CD14-positive monocyte (primary cell): ENCODE measurements at regions not wholly inside any gene's neighbourhood (a gene's known extent, or its start where the extent isn't known, plus 50 kb on each side); places are given as distances from the start of the nearest gene placed in this dataset.

Source experiments
- DNase-seq, 3 donors: peaks; one replicate each; pipeline ENCODE4 v3.0.0-alpha.2; 2011 to 2022
- H2AFZ ChIP-seq: 2 replicates; pipeline ENCODE4 v1.6.0; 2012; ENCODE audit warnings: mild to moderate bottlenecking, low read depth, low read length, inconsistent platforms; ENCODE audit not compliant: insufficient read depth, poor library complexity, severe bottlenecking
- H3K27ac ChIP-seq, 2 donors: 1 replicate in 1 of 2; 2 replicates in 1 of 2; pipeline ENCODE4 v1.5.1; 2012 to 2013; ENCODE audit warnings: low read length in 2 of 2, control low read depth in 1 of 2, inconsistent platforms in 1 of 2, low read depth in 1 of 2, mild to moderate bottlenecking in 1 of 2
- H3K27me3 ChIP-seq, 2 donors: one replicate each; pipeline versions ENCODE4 v1.6.0 to v1.6.1; 2011 to 2013; ENCODE audit warnings: low read length in 2 of 2; ENCODE audit not compliant: control insufficient read depth in 2 of 2, insufficient read depth in 2 of 2
- H3K36me3 ChIP-seq, 2 donors: replicated peaks in 1 of 2; 1 replicate in 1 of 2; 2 replicates in 1 of 2; pipeline versions ENCODE4 v1.5.1 to v1.6.1; 2012 to 2013; ENCODE audit warnings: low read length in 2 of 2, control low read depth in 1 of 2, inconsistent platforms in 1 of 2, mild to moderate bottlenecking in 1 of 2; ENCODE audit not compliant: insufficient read depth in 2 of 2, control insufficient read depth in 1 of 2
- H3K4me1 ChIP-seq, 2 donors: 1 replicate in 1 of 2; 2 replicates in 1 of 2; pipeline versions ENCODE4 v1.5.1 to v1.6.1; 2012 to 2013; ENCODE audit warnings: low read length in 2 of 2, control low read depth in 1 of 2, inconsistent platforms in 1 of 2, mild to moderate bottlenecking in 1 of 2, moderate library complexity in 1 of 2; ENCODE audit not compliant: insufficient read depth in 2 of 2, control insufficient read depth in 1 of 2
- H3K4me2 ChIP-seq: replicated peaks from 2 replicates; pipeline ENCODE3; 2012; ENCODE audit warnings: low read length, moderate library complexity, mild to moderate bottlenecking; ENCODE audit not compliant: poor library complexity, severe bottlenecking; ENCODE audit errors: extremely low read depth
- H3K4me3 ChIP-seq, 3 experiments: fragments of 200-600 bp in 1 of 3; sonication (generic) in 1 of 3; replicated peaks in 1 of 3; 1 replicate in 2 of 3; 2 replicates in 1 of 3; pipeline ENCODE4 v1.5.1; 2011 to 2013; ENCODE audit warnings: low read length in 3 of 3, mild to moderate bottlenecking in 3 of 3, control low read depth in 2 of 3, low read depth in 2 of 3, inconsistent platforms in 1 of 3, moderate library complexity in 1 of 3
- H3K79me2 ChIP-seq: 2 replicates; pipeline ENCODE4 v1.6.0; 2012; ENCODE audit warnings: mild to moderate bottlenecking, control low read depth, inconsistent platforms, low read length, moderate library complexity; ENCODE audit not compliant: insufficient read depth
- H3K9ac ChIP-seq: 2 replicates; pipeline ENCODE4 v1.6.0; 2017; ENCODE audit warnings: low read length, mild to moderate bottlenecking; ENCODE audit not compliant: insufficient read depth, poor library complexity, severe bottlenecking
- H3K9me3 ChIP-seq, 2 donors: replicated peaks in 1 of 2; 1 replicate in 1 of 2; 2 replicates in 1 of 2; pipeline versions ENCODE4 v1.5.1 to v1.6.1; 2012 to 2013; ENCODE audit warnings: low read length in 2 of 2, control low read depth in 1 of 2; ENCODE audit not compliant: control insufficient read depth in 1 of 2, insufficient read depth in 1 of 2
- H4K20me1 ChIP-seq: 2 replicates; pipeline ENCODE4 v1.6.0; 2012; ENCODE audit warnings: mild to moderate bottlenecking, low read length, control low read depth, moderate library complexity; ENCODE audit not compliant: insufficient read depth
- H3K27ac Mint-ChIP-seq, 7 donors: one replicate each; pipeline ENCODE4 v1.8.0; 2020; ENCODE audit warnings: mild to moderate bottlenecking in 7 of 7, mixed read lengths in 7 of 7, moderate library complexity in 6 of 7, inconsistent platforms in 2 of 7
- H3K27me3 Mint-ChIP-seq, 3 donors: one replicate each; pipeline ENCODE4 v1.8.0; 2021 to 2022; ENCODE audit warnings: low read depth in 3 of 3, mild to moderate bottlenecking in 3 of 3, mixed read lengths in 3 of 3, moderate library complexity in 3 of 3, inconsistent platforms in 1 of 3
- H3K36me3 Mint-ChIP-seq, 2 donors: one replicate each; pipeline ENCODE4 v1.8.0; 2020; ENCODE audit warnings: mixed read lengths in 2 of 2, inconsistent platforms in 1 of 2, mild to moderate bottlenecking in 1 of 2
- H3K4me1 Mint-ChIP-seq: one replicate; pipeline ENCODE4 v1.8.0; 2020; ENCODE audit warnings: mild to moderate bottlenecking, mixed read lengths
- H3K4me3 Mint-ChIP-seq, 2 donors: one replicate each; pipeline ENCODE4 v1.8.0; 2020; ENCODE audit warnings: mild to moderate bottlenecking in 2 of 2, mixed read lengths in 2 of 2, moderate library complexity in 1 of 2
- H3K9me3 Mint-ChIP-seq, 7 donors: one replicate each; pipeline ENCODE4 v1.8.0; 2020 to 2022; ENCODE audit warnings: mixed read lengths in 7 of 7, mild to moderate bottlenecking in 6 of 7, moderate library complexity in 6 of 7, inconsistent platforms in 2 of 7
- WGBS: methylation state at CpG from one replicate; pipeline ENCODE4 v1.1.5; 2013; ENCODE audit warnings: missing lambda C conversion rate; ENCODE audit not compliant: insufficient coverage; 5-methylcytosine and 5-hydroxymethylcytosine counted together
- intact Hi-C, 2 donors: fragments of 100-400 bp; cut with micrococcal nuclease; formaldehyde crosslinking; loops; one replicate each; pipeline versions ENCODE4 v1.15.0 to v1.15.1; 2023
- TF ChIP-seq, protein P1 (sequence below): fragments of 200-600 bp; IDR thresholded peaks from one replicate; pipeline ENCODE4 v1.8.0; 2022; ENCODE audit warnings: antibody characterized with exemption, mild to moderate bottlenecking

DNA sequence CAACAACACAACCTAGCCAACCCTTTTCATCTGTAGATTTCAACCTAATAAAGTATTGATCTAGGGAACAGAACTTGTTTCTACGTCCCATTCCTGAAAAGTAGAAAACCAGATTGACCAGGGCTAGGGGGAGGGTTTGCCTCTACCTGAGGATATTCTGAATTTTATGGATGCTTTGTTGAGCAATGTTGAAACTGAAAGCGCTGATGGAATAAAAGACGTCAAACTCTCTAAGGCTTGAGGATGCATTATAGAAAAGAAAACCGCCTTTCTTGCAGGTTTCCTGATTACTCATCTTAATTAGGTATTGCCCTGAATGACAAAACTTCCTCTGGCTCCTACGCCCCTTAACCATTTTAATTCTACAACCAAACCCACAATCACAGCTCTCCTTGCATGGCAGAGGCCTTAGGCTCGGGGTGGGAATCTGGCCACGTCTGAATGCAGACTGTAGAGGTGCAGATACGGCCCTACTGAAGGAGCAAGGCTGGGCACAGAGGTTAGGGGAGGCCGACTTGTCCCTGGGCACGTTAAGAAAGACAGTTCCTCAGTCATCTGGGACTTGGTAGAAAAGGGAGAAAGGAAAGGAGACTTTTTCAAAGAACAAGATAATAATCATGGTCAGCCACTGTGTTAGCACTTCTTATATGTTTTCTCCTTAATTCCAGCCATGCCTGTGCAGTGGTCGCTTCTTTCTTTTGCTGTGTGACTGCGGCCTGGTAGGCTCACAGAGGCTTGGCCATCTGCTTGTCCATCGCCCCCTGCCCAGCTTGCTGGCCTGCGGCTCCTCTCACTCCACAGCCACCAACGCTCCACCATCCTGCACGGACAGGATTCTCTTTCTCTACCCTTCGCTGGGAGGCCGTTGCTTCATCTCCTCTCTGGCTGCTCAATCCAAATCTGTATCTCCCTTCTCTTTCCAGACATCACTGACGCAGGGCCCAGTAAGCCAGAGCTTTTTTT lies 209.5 kb downstream of the VAPA start:
- Histone ChIP-seq H3K9me3 (no peaks in the 10 kb centered on the region), H3K27me3 (no peaks in the 10 kb centered on the region), H2AFZ (peak overlapping the region; percentile 32), H3K27ac (peak overlapping the region; percentile 23 to 78), H3K79me2 (no peaks in the 10 kb centered on the region), H3K4me3 (peak overlapping the region in 1 of 3 experiments; percentile 13), H3K36me3 (no peaks in the 10 kb centered on the region), H3K4me2 (peak overlapping the region; percentile 0), H3K9ac (peak overlapping the region; percentile 25), H4K20me1 (no peaks in the 10 kb centered on the region), H3K4me1 (peaks cover 19 to 32% of the 10 kb centered on the region in 2 donors)
- Mint-ChIP-seq H3K4me3 (peak overlapping the region in 1 of 2 donors; percentile 8), H3K36me3 (peaks cover 4 to 9% of the 10 kb centered on the region in 2 donors), H3K27me3 (peaks cover 0 to 8% (median 0%) of the 10 kb centered on the region in 3 donors), H3K27ac (peak overlapping the region; percentile 89 to 98 (median 94)), H3K9me3 (peaks cover 0 to 5% (median 0%) of the 10 kb centered on the region in 7 donors), H3K4me1 (peaks cover 50% of the 10 kb centered on the region)
- peak; percentile 70 to 86 (median 80) for DNase-seq
- TF ChIP-seq, protein P1, sequence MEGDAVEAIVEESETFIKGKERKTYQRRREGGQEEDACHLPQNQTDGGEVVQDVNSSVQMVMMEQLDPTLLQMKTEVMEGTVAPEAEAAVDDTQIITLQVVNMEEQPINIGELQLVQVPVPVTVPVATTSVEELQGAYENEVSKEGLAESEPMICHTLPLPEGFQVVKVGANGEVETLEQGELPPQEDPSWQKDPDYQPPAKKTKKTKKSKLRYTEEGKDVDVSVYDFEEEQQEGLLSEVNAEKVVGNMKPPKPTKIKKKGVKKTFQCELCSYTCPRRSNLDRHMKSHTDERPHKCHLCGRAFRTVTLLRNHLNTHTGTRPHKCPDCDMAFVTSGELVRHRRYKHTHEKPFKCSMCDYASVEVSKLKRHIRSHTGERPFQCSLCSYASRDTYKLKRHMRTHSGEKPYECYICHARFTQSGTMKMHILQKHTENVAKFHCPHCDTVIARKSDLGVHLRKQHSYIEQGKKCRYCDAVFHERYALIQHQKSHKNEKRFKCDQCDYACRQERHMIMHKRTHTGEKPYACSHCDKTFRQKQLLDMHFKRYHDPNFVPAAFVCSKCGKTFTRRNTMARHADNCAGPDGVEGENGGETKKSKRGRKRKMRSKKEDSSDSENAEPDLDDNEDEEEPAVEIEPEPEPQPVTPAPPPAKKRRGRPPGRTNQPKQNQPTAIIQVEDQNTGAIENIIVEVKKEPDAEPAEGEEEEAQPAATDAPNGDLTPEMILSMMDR, result no peak
- intact Hi-C loops, result no loop called here
- WGBS, result 96% methylated on average over 8 of the region's 19 CpGs

DNA sequence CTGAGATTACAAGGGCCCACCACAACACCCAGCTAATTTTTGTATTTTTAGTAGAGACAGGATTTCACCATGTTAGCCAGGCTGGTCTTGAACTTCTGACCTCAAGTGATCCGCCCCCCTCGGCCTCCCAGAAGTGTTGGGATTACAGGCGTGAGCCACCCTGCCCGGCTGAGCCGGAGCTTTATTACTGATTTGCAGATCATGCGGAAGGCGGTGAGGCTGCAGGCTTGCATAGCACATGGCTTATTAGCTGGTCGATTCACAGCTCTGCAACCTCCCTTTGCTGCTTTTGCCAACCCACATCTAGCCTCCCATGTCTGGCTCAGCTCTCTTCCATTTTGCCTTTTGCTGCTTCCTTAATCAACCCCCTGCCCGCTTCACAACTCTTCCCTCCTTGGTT lies 210.3 kb downstream of the VAPA start:
- peak overlapping the region in 6 of 7 donors; percentile 65 to 98 (median 90) for H3K27ac Mint-ChIP-seq

More for the DNA sequence above, 210.3 kb downstream of the VAPA start:
- intact Hi-C loops, result no loop called here
- Mint-ChIP-seq H3K4me1 (peaks cover 50% of the 10 kb centered on the region), H3K9me3 (peaks cover 0 to 4% (median 0%) of the 10 kb centered on the region in 7 donors), H3K4me3 (no peak overlapping the region), H3K27me3 (peaks cover 0 to 8% (median 0%) of the 10 kb centered on the region in 3 donors), H3K36me3 (peaks cover 4 to 7% of the 10 kb centered on the region in 2 donors)
- TF ChIP-seq, protein P1, result no peak
- no peak for DNase-seq
- H3K79me2 ChIP-seq, result no peaks in the 10 kb centered on the region
- H3K9me3 ChIP-seq, result no peaks in the 10 kb centered on the region
- H4K20me1 ChIP-seq, result no peaks in the 10 kb centered on the region
- no peak overlapping the region for H2AFZ ChIP-seq
- 90% methylated on average over 8 of the region's 9 CpGs for WGBS
- H3K4me2 ChIP-seq, result no peak overlapping the region
- peaks cover 19 to 32% of the 10 kb centered on the region in 2 donors for H3K4me1 ChIP-seq
- H3K27ac ChIP-seq, result no peak overlapping the region
- H3K4me3 ChIP-seq, result no peak overlapping the region
- no peaks in the 10 kb centered on the region for H3K27me3 ChIP-seq
- H3K36me3 ChIP-seq, result no peaks in the 10 kb centered on the region
- H3K9ac ChIP-seq, result no peak overlapping the region
